ENCODE measurements at regions not wholly inside any gene's neighbourhood (a gene's known extent, or its start where the extent isn't known, plus 50 kb on each side); places are given as distances from the start of the nearest gene placed in this dataset.

- no CpG with 5 or more reads among the region's 4 CpGs for WGBS (ENCODE audit: extremely low coverage, insufficient read length, low lambda C conversion rate)
- no peak overlapping the region for H4K8ac ChIP-seq (replicated peaks; ENCODE audit: insufficient read length, low read depth, low read length)
- no peak overlapping the region for H2BK5ac ChIP-seq (ENCODE audit: insufficient read length, low read length)
- H2BK12ac ChIP-seq (ENCODE audit: insufficient read length, low read depth, low read length) = no peak overlapping the region
- H3K23me2 ChIP-seq (ENCODE audit: insufficient read length, low read depth, low read length, poor library complexity, severe bottlenecking) = no peaks in the 10 kb centered on the region
- no peaks in the 10 kb centered on the region for H4K20me1 ChIP-seq (ENCODE audit: control insufficient read depth, insufficient read depth, insufficient read length)
- H2BK120ac ChIP-seq (ENCODE audit: low read depth, low read length, poor library complexity, severe bottlenecking) = no peak overlapping the region
- no peak overlapping the region for H3T11ph ChIP-seq (ENCODE audit: low read length)
- H3K4me2 ChIP-seq (ENCODE audit: insufficient read depth, insufficient read length, low read length) = no peak overlapping the region
- H3K79me1 ChIP-seq (ENCODE audit: insufficient read depth, low read depth, low read length, poor library complexity, severe bottlenecking) = no peaks in the 10 kb centered on the region
- H3K79me2 ChIP-seq (ENCODE audit: insufficient read depth, low read length) = peaks cover 2% of the 10 kb centered on the region; the same call in 1 of the 2 replicates
- no peak overlapping the region for H3K27ac ChIP-seq (ENCODE audit: insufficient read length, low read depth, low read length)
- no peak overlapping the region for H2AFZ ChIP-seq (ENCODE audit: low read length)
- H2BK20ac ChIP-seq (ENCODE audit: low read depth, low read length, poor library complexity, severe bottlenecking) = no peak overlapping the region
- Mint-ChIP-seq H3K4me1 (peaks cover 10 to 15% of the 10 kb centered on the region in 2 experiments), H3K27ac (no peak overlapping the region), H3K9me3 (peaks cover 16 to 17% of the 10 kb centered on the region in 2 experiments; a peak in 4 of 5 replicates), H3K36me3 (ENCODE audit: insufficient read depth in 1 of 3, low read depth in 3 of 3) (peaks cover 9 to 18% (median 16%) of the 10 kb centered on the region in 3 experiments), H3K4me3 (no peak overlapping the region), H3K27me3 (ENCODE audit: low read depth) (no peaks in the 10 kb centered on the region)
- H2BK15ac ChIP-seq (ENCODE audit: low read depth, low read length) = no peak overlapping the region
- H3K9me3 ChIP-seq (ENCODE audit: control insufficient read depth, low read depth, low read length) = no peaks in the 10 kb centered on the region
- no peak for DNase-seq
- TF ChIP-seq, protein P1, sequence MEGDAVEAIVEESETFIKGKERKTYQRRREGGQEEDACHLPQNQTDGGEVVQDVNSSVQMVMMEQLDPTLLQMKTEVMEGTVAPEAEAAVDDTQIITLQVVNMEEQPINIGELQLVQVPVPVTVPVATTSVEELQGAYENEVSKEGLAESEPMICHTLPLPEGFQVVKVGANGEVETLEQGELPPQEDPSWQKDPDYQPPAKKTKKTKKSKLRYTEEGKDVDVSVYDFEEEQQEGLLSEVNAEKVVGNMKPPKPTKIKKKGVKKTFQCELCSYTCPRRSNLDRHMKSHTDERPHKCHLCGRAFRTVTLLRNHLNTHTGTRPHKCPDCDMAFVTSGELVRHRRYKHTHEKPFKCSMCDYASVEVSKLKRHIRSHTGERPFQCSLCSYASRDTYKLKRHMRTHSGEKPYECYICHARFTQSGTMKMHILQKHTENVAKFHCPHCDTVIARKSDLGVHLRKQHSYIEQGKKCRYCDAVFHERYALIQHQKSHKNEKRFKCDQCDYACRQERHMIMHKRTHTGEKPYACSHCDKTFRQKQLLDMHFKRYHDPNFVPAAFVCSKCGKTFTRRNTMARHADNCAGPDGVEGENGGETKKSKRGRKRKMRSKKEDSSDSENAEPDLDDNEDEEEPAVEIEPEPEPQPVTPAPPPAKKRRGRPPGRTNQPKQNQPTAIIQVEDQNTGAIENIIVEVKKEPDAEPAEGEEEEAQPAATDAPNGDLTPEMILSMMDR (conservative IDR thresholded peaks at IDR 0.05) = no peak
- H3K14ac ChIP-seq (ENCODE audit: insufficient read depth, low read length) = no peak overlapping the region
- no peak overlapping the region for H3K9ac ChIP-seq (ENCODE audit: extremely low read depth, insufficient read length, low read length)
- H4K5ac ChIP-seq (ENCODE audit: insufficient read length, low read depth, low read length) = no peak overlapping the region
- H3K27me3 ChIP-seq (ENCODE audit: insufficient read depth, low read length) = no peaks in the 10 kb centered on the region
- H3K4me1 ChIP-seq (ENCODE audit: insufficient read depth, low read length) = no peaks in the 10 kb centered on the region
- H3K56ac ChIP-seq (ENCODE audit: insufficient read length, low read depth, low read length) = no peak overlapping the region
- H3K18ac ChIP-seq (ENCODE audit: insufficient read length, low read depth, low read length) = no peak overlapping the region
- no peak overlapping the region for H3K4ac ChIP-seq (ENCODE audit: low read depth, low read length)
- H3K23ac ChIP-seq (ENCODE audit: insufficient read length, low read depth, low read length) = no peak overlapping the region
- H2AK5ac ChIP-seq (ENCODE audit: insufficient read length, low read length) = no peak overlapping the region
- H4K91ac ChIP-seq (ENCODE audit: insufficient read length, low read depth, low read length) = no peak overlapping the region
These were observed 88.0 kb upstream of the SVIL start for GRCh38 chr10:29722777-29723176.
